Prostate gland (tissue), 2 donors: ENCODE measurements at regions not wholly inside any gene's neighbourhood (a gene's known extent, or its start where the extent isn't known, plus 50 kb on each side); places are given as distances from the start of the nearest gene placed in this dataset.

Source experiments
- CTCF ChIP-seq, 4 experiments: fragments of 200-600 bp in 2 of 4; fragments of 450-650 bp in 2 of 4; sonication (generic) in 2 of 4; IDR thresholded peaks; 1 replicate in 3 of 4; 2 replicates in 1 of 4; pipeline ENCODE4 v1.5.1; 2016 to 2019; ENCODE audit warnings: antibody characterized with exemption in 4 of 4, mild to moderate bottlenecking in 2 of 4, moderate library complexity in 2 of 4
- POLR2AphosphoS5 ChIP-seq: sonication (generic); formaldehyde crosslinking; IDR thresholded peaks from one replicate; pipeline ENCODE4 v1.6.1; 2017; ENCODE audit warnings: antibody characterized with exemption

GRCh38 chr12:104827587-104827986 is 130.5 kb downstream of the SLC41A2 start:
- TF ChIP-seq CTCF (IDR thresholded peaks at IDR 0.05), result no peak
- no peak for TF ChIP-seq POLR2AphosphoS5
